ENCODE measurements at regions not wholly inside any gene's neighbourhood (a gene's known extent, or its start where the extent isn't known, plus 50 kb on each side); places are given as distances from the start of the nearest gene placed in this dataset.
A peak's percentile ranks its signal among the peaks of the same experiment; 100 is the strongest.
"Not testable (repeated sequence)": the region's sequence is repeated elsewhere in the genome, so short reads cannot be mapped to it uniquely, and the experiment has no call there.

- Histone ChIP-seq H3K4me3 (no peak overlapping the region), H3K27ac (no peak overlapping the region)
Measured at GRCh38 chr6:81630719-81631118, 121.8 kb downstream of the TENT5A start.

DNA sequence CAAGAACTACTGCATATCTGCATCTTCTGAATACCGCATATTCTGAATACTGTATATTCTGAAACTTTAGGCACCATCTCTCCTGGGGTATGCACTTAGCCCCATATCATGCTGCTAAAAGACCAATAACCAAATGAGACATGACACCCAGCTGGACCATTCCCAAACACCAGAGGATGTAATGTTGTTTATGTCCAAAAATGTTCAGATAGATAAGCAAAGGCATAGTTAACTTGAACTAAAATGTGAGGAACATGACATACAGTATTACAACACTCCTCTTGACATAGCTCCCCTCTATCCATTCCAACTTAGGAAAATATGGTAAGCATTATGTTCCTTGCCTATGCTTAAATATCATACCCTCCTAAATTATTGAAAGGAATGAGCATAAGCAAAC, 127.3 kb downstream of the TENT5A start:
- Histone ChIP-seq H3K4me3 (no peak overlapping the region), H3K27ac (no peak overlapping the region)

DNA sequence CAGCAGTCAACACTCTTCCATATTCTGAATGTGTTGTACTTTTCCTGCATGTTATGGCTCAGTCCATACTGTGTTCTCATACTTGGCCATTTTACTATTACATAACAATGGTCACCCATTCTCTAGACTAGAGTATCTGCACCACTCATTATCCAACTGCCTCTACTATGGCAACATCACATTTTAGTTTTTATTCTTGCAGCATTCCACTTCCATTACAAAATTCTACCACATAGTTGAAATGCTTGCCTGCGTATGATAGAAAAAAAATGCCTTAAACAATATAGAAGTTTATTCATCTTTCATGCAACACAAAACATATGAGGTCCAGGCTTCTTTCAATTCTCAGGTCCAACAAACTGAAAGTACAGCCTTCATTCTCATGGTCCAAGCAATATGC, 128.0 kb downstream of the TENT5A start:
- H3K4me3 ChIP-seq = no peak overlapping the region
- no peak overlapping the region for H3K27ac ChIP-seq

GRCh38 chr6:81623106-81623759, 129.2 kb downstream of the TENT5A start:
- Histone ChIP-seq H3K27ac (no peak overlapping the region), H3K4me3 (no peak overlapping the region)

GRCh38 chr6:81621816-81622395, 130.6 kb downstream of the TENT5A start:
- Histone ChIP-seq H3K27ac (no peak overlapping the region), H3K4me3 (no peak overlapping the region)

DNA sequence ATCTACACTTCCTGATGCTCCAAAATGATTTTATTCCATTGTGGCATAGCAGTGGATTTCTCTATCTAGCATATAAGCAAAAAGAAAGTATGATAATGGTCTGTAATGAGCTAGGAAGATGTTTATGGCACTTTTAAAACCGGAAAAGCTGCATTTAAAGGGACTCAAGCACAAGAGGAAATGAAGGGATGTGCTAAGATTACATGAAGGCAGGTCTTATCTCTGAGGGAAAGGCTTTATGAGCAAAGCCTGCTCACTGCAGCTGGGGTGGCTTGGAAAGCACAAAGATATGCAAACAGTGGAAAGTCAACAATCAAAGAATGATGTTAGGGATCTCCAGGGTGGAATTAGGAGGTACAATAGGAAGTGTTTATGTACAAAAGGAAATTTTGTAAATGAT, 138.2 kb downstream of the TENT5A start:
- Histone ChIP-seq H3K27ac (peak overlapping the region in 5 of 21 experiments; percentile 2 to 20 (median 13)), H3K4me3 (no peak overlapping the region)

GRCh38 chr6:81613606-81614005, 138.9 kb downstream of the TENT5A start:
- H3K27ac ChIP-seq = peak overlapping the region in 5 of 21 experiments; percentile 2 to 20 (median 13)
- H3K4me3 ChIP-seq = no peak overlapping the region

GRCh38 chr6:81612136-81612535, 140.3 kb downstream of the TENT5A start:
- Histone ChIP-seq H3K27ac (no peak overlapping the region), H3K4me3 (no peak overlapping the region)

DNA sequence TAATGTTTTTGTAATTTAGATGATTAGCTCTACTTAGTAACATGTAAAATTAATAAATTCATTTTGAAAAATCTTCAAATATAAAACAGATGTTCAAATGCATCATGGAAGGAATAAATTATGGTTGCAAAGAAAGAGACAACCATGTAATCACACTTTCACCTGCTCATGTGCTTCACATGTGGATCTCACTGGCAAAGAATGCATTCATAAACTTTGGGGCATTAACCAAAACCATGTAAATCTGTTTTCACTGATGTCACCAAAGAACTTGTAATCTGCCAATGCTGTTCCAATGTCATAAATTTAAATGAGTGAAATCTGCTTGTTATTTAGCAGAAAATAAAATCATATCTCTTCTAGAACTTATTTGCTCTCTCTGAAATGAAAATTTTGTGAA, 142.7 kb downstream of the TENT5A start:
- Histone ChIP-seq H3K4me3 (no peak overlapping the region), H3K27ac (no peak overlapping the region)

DNA sequence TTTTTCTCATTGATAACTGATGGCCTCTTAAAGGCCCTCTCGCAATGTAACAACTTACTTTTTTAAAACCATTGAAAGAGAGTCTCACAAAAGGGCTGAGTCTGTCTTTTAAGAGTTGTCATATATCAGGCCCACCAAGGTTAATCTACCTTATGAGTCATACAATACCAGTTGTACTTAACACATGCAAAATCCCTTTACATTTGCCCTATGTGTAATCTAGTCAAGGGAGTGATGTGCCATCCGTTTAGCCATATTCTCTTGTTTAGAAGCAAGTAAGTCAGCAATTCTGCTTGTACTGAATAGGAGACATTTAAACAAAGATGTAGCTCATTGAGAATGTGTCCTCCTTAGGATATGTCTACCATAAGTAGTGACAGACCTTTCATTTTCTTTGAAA, 143.7 kb downstream of the TENT5A start:
- Histone ChIP-seq H3K4me3 (no peak overlapping the region), H3K27ac (no peak overlapping the region)

GRCh38 chr6:81606965-81607381, 145.5 kb downstream of the TENT5A start:
- Histone ChIP-seq H3K4me3 (no peak overlapping the region), H3K27ac (peak overlapping the region in 1 of 21 experiments; percentile 46)

GRCh38 chr6:81605526-81605925, 147.0 kb downstream of the TENT5A start:
- Histone ChIP-seq H3K27ac (no peak overlapping the region), H3K4me3 (no peak overlapping the region)

- no peak overlapping the region for H3K27ac ChIP-seq
- H3K4me3 ChIP-seq = no peak overlapping the region
Measured at GRCh38 chr6:81601918-81602317, 150.6 kb downstream of the TENT5A start.

DNA sequence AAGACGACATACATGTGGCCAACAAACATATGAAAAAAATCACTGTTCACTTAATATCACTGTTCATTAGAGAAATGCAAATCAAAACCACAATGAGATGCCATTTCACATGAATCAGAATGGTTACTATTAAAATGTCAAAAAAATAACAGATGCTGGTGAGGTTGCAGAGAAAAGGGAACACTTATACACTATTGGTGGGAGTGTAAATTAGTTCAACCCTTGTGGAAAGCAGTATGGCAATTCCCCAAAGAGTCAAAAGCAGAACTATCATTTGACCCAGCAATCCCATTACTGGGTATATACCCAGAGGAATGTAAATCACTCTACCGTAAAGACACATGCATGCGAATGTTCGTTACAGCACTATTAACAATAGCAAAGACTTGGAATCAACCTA, 152.0 kb downstream of the TENT5A start:
- not testable (repeated sequence) for H3K4me3 ChIP-seq

GRCh38 chr6:81594501-81594900, 158.0 kb downstream of the TENT5A start:
- no peak overlapping the region for H3K27ac ChIP-seq
- no peak overlapping the region for H3K4me3 ChIP-seq

More for the DNA sequence above, 152.0 kb downstream of the TENT5A start:
- H3K27ac ChIP-seq = not testable (repeated sequence)

GRCh38 chr6:81590314-81590691, 162.2 kb downstream of the TENT5A start:
- no peak overlapping the region for H3K27ac ChIP-seq

GRCh38 chr6:81589465-81590313, 162.8 kb downstream of the TENT5A start:
- Histone ChIP-seq H3K27ac (no peak overlapping the region), H3K4me3 (no peak overlapping the region)

More at GRCh38 chr6:81590314-81590691, 162.2 kb downstream of the TENT5A start:
- H3K4me3 ChIP-seq = no peak overlapping the region

DNA sequence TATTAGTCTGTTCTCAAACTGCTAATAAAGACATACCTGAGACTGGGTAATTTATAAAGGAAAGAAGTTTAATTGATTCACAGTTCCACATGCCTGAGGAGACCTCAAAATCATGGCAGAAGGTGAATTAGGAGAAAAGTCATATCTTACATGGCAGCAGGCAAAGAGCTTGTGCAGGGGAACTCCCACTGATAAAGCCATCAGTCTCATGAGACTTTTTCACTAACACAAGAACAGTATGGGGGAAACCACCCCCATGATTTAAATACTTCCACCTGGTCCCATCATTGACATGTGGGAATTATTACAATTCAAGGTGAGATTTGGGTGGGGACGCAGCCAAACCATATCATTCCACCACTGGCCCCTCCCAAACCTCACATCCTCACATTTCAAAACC, 166.8 kb downstream of the TENT5A start:
- not testable (repeated sequence) for H3K27ac ChIP-seq, H3K4me3 ChIP-seq

- not testable (repeated sequence) for H3K27ac ChIP-seq, H3K4me3 ChIP-seq
Measured at GRCh38 chr6:81584156-81584555, 168.3 kb downstream of the TENT5A start.

GRCh38 chr6:81575442-81575841, 177.0 kb downstream of the TENT5A start:
- H3K4me3 ChIP-seq = no peak overlapping the region
- H3K27ac ChIP-seq = peak overlapping the region in 1 of 21 experiments; percentile 2

DNA sequence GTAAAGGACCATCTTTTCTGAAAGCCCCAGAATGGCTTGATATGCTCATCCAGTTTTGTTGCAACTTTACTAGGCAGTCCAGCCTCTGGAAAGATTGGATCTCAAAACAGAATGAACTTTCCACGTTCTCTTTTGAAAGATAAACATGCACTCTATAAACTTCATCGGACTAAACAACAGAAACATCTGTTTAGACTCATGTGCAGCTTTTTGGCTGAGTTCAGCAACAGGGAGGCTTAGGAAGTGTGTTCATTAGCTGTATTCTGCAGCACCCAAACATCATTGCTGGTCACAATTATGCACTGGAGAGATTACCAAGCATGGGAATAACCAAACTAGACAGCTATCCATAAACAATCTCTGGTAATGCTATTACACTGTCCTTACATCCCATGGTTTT, 180.5 kb downstream of the TENT5A start:
- no peak overlapping the region for H3K27ac ChIP-seq
- no peak overlapping the region for H3K4me3 ChIP-seq

Measured in skin epidermis (tissue), 12 donors.